LNCAP (cell line): ENCODE measurements at regions not wholly inside any gene's neighbourhood (a gene's known extent, or its start where the extent isn't known, plus 50 kb on each side); places are given as distances from the start of the nearest gene placed in this dataset.

Experiments used
- TF ChIP-seq, protein P1 (sequence below): fragments of 450-650 bp; IDR thresholded peaks from 2 replicates; pipeline ENCODE4 v1.5.1; 2017; ENCODE audit warnings: mild to moderate bottlenecking

DNA sequence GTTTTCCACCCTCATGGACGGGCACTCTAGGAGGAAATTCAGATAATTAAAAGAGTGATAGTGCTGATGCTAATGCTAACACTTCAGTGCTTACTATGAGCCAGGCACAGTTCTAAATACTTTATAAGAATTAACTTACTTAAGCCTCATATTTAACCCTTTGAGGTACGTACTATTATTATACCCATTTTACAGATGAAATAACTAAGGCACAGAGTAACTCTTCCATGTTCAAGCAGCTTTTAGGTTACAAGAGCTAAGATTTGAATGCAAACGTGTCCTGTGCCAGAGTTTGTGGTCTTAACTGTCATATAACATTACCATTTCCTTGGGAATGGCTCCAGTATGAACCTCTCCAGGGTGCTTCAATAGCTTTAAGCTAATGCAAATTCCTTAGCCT lies 114.7 kb upstream of the PRR23C start:
- TF ChIP-seq, protein P1, sequence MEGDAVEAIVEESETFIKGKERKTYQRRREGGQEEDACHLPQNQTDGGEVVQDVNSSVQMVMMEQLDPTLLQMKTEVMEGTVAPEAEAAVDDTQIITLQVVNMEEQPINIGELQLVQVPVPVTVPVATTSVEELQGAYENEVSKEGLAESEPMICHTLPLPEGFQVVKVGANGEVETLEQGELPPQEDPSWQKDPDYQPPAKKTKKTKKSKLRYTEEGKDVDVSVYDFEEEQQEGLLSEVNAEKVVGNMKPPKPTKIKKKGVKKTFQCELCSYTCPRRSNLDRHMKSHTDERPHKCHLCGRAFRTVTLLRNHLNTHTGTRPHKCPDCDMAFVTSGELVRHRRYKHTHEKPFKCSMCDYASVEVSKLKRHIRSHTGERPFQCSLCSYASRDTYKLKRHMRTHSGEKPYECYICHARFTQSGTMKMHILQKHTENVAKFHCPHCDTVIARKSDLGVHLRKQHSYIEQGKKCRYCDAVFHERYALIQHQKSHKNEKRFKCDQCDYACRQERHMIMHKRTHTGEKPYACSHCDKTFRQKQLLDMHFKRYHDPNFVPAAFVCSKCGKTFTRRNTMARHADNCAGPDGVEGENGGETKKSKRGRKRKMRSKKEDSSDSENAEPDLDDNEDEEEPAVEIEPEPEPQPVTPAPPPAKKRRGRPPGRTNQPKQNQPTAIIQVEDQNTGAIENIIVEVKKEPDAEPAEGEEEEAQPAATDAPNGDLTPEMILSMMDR = no peak

DNA sequence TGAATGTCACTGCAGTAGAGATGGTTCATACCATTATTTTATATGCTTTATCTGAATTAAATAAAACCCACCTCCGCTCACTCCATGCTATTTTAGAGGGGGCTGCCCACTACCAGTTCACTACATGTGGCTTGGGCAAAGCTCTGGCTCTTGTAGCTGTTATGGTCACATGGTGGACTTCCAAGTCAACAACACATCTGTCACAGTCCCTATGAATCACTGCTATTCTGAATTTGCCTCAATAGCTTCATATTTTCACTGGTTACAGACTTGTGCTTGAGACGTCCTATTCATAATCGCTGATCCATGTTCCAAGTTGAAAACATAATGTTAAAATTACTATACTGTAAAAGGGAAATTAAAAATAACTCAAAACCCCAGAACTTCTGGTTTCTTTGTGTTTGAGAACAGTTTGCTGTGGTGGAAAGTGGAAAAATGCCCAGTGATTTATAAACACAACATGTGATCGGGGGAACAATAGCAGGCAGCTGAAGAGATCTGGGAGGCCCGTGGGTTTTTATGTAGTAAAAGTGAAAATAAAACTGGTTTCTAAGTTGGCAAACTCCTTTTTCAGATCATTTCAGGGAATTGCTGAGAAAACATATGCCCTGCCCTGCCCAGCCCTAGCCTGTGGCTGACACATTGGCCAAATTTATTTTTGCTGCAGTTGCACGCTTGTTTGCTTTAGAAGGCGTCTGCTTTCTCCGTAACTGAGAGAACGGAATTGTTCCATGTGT lies 128.8 kb upstream of the PRR23C start:
- TF ChIP-seq, protein P1 = no peak

DNA sequence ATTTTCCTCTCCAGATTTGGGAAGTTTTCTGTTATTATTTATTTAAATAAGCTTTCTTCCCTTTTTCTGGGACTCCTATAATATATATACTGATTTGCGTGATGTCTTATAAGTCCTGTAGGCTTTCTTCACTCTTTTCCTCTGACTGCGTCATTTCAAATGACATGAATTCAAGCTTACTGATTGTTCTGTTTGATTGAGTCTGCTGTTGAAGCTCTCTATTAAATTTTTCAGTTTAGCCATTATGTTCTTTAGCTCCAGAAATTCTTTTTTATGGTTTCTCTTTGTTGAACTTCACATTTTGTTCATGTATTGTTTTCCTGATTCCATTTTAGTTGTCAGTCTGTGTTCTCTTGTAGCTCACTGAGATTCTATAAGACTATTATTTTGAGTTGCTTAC lies 135.8 kb upstream of the PRR23C start:
- TF ChIP-seq, protein P1 = no peak

DNA sequence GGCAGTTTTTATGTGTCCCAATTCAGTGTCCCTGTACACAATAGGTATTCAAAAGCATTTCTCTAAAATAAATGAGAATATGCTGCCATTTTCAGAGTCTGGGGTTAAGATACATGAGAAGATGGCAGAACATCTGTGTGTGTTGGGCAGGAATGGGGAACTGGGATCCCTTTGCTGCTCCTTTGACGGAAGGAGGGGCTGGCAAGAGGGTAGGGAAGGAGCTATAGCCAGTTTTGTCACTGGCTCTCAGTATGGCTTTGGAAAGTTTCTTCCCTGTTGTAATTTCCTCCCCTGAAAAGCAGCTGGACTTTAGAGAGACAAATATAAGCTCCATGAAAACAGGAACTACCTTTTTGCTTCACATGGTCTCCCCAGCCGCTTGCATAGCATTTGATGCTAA lies 137.5 kb upstream of the PRR23C start:
- TF ChIP-seq, protein P1 = no peak

DNA sequence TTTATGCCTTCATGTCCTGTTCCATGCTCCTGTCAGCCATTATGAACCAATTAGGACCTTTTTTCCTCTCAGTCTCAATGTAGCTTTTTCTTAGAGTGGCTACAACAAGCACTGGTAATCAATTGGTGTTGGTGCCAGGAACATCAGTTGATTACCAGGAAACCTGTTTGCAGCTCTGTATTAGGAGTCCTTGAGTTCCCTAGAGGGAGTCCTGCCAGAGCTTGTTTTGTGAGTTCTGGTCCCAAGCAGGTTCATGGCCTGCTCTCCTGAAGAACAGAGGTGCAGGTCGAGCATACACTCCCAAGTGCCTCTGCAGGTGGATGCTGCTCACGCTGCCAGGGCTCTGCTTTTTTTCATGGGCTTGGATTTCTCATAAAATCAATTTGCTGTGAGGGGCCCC lies 137.9 kb upstream of the PRR23C start:
- TF ChIP-seq, protein P1 = no peak

DNA sequence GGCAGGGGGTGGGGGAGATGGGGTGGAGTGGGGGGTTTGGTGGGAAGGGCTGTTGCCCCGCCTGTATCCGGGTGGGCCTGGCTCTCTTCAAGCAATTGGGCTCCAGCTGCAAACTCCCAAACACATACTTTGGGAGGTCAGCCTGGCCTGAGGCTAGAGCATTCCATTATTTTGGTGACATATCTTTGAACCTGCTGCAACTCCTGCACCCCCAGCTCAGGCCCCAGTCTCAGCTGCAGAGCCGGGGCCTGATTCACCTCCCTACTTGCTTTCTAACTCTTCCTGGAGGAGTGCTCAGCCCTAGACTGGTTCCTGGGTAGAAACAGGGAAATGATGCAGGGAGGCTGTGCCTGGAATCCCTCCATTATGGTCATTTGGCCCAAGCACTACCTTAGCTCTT lies 140.8 kb upstream of the PRR23C start:
- TF ChIP-seq, protein P1 = no peak

DNA sequence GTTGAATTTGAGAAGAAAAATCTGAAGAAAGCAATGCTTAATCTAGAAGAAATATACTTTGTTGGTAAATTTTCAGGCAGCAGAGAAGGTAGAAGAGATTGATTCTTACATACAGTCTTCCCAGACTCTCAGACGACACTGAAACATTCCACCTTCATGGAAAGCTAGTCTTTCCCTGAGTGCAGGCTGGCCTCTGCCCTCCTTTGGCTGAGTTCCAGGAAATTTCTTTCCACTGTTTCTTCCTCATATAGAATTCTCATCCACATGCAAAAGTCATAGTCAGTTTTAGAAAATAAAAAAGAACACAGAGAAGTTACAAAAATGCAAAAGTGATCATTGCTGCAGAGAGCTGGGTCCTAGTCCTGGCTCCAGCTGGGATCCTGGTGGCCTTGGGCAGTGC lies 142.5 kb upstream of the PRR23C start:
- TF ChIP-seq, protein P1 = no peak

DNA sequence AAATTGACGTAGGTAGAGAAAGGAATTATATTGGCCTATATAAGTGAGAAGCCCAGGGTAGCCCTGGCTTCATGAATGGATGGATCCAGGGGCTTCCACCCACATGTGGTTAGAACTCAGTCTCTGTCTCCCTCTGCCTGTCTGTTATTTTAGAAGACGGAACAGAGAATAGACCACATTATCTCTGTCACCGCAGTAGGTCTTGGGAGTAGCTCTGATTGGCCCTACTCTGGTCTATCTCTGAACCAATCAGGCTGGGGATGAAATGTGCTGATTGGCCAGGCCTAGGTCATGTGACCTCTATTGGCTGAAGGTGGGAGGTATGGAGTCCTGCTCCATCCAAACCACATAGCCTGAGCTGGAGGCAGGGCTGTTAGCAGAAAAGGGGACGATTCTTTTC lies 143.0 kb upstream of the PRR23C start:
- TF ChIP-seq, protein P1 = no peak
